Fibroblast of peridontal ligament (primary cell): ENCODE measurements at regions not wholly inside any gene's neighbourhood (a gene's known extent, or its start where the extent isn't known, plus 50 kb on each side); places are given as distances from the start of the nearest gene placed in this dataset.

Source experiments
- DNase-seq: peaks from one replicate; pipeline ENCODE4 v3.0.0-alpha.2; 2010; ENCODE audit errors: extremely low read depth

- no peak for DNase-seq
These were observed 137.3 kb upstream of the FRMD4A start for GRCh38 chr10:14468023-14468441.

GRCh38 chr10:14466257-14466656, 135.5 kb upstream of the FRMD4A start:
- peak; percentile 29 for DNase-seq

GRCh38 chr10:14460447-14460846, 129.7 kb upstream of the FRMD4A start:
- no peak for DNase-seq

- DNase-seq: peak; percentile 70
These were observed 128.9 kb upstream of the FRMD4A start for GRCh38 chr10:14459665-14460064.

GRCh38 chr10:14456870-14457266, 126.1 kb upstream of the FRMD4A start:
- no peak for DNase-seq

- no peak for DNase-seq
These were observed 125.6 kb upstream of the FRMD4A start for GRCh38 chr10:14456218-14456869.

GRCh38 chr10:14454629-14455028, 123.9 kb upstream of the FRMD4A start:
- DNase-seq: no peak

- no peak for DNase-seq
These were observed 123.5 kb upstream of the FRMD4A start for GRCh38 chr10:14454206-14454605.

GRCh38 chr10:14453593-14453992, 122.9 kb upstream of the FRMD4A start:
- no peak for DNase-seq

- DNase-seq: no peak
These were observed 120.6 kb upstream of the FRMD4A start for GRCh38 chr10:14451341-14451740.

GRCh38 chr10:14450041-14450491, 119.3 kb upstream of the FRMD4A start:
- DNase-seq: peak; percentile 64

- DNase-seq: no peak
These were observed 118.6 kb upstream of the FRMD4A start for GRCh38 chr10:14449293-14449815.

- DNase-seq: no peak
These were observed 117.7 kb upstream of the FRMD4A start for GRCh38 chr10:14448197-14448990.

- DNase-seq: no peak
These were observed 116.5 kb upstream of the FRMD4A start for GRCh38 chr10:14447094-14447839.

- DNase-seq: peak; percentile 69
These were observed 108.9 kb upstream of the FRMD4A start for GRCh38 chr10:14439451-14440259.

- DNase-seq: no peak
These were observed 107.9 kb upstream of the FRMD4A start for GRCh38 chr10:14438576-14438975.

GRCh38 chr10:14438057-14438456, 107.3 kb upstream of the FRMD4A start:
- DNase-seq: no peak

- DNase-seq: no peak
These were observed 105.4 kb upstream of the FRMD4A start for GRCh38 chr10:14435976-14436632.

- DNase-seq: no peak
These were observed 102.4 kb upstream of the FRMD4A start for GRCh38 chr10:14433147-14433546.

- no peak for DNase-seq
These were observed 101.1 kb upstream of the FRMD4A start for GRCh38 chr10:14431868-14432267.
